ENCODE measurements at regions not wholly inside any gene's neighbourhood (a gene's known extent, or its start where the extent isn't known, plus 50 kb on each side); places are given as distances from the start of the nearest gene placed in this dataset.

GRCh38 chr9:124196814-124197176, 61.0 kb upstream of the NEK6 start:
- TF ChIP-seq POLR2AphosphoS5 (IDR thresholded peaks at IDR 0.05; ENCODE audit: low read depth, low read length) (no peak), TAF1 (IDR thresholded peaks at IDR 0.05; ENCODE audit: borderline replicate concordance, low read depth, low read length) (no peak), POLR2A (IDR thresholded peaks at IDR 0.05; ENCODE audit: low read depth, low read length) (no peak)

All from GM12892 (cell line).